ENCODE measurements at regions not wholly inside any gene's neighbourhood (a gene's known extent, or its start where the extent isn't known, plus 50 kb on each side); places are given as distances from the start of the nearest gene placed in this dataset.

- Histone ChIP-seq H3K4me3 (ENCODE audit: low read length in 3 of 3) (no peak overlapping the region), H3K27ac (ENCODE audit: low read depth, low read length) (no peak overlapping the region), H3K36me3 (ENCODE audit: control insufficient read depth in 3 of 3, insufficient read depth in 3 of 3, low read length in 3 of 3) (no peaks in the 10 kb centered on the region), H3K9me3 (ENCODE audit: control insufficient read depth in 3 of 3, low read length in 3 of 3) (no peaks in the 10 kb centered on the region), H3K27me3 (ENCODE audit: control insufficient read depth in 3 of 3, insufficient read depth in 3 of 3, low read length in 3 of 3) (peaks cover 0 to 10% (median 0%) of the 10 kb centered on the region in 3 donors), H3K4me1 (ENCODE audit: control insufficient read depth in 3 of 3, insufficient read depth in 3 of 3, low read length in 3 of 3) (peaks cover 3 to 5% (median 5%) of the 10 kb centered on the region in 3 donors), H3K9ac (ENCODE audit: low read depth in 1 of 3, low read length in 3 of 3) (no peak overlapping the region)
Measured at GRCh38 chr15:100727291-100727851, 125.0 kb downstream of the ASB7 start.

- Histone ChIP-seq H3K27ac (ENCODE audit: low read depth, low read length) (no peak overlapping the region), H3K36me3 (ENCODE audit: control insufficient read depth in 3 of 3, insufficient read depth in 3 of 3, low read length in 3 of 3) (no peaks in the 10 kb centered on the region), H3K4me3 (ENCODE audit: low read length in 3 of 3) (no peak overlapping the region), H3K9me3 (ENCODE audit: control insufficient read depth in 3 of 3, low read length in 3 of 3) (no peaks in the 10 kb centered on the region), H3K4me1 (ENCODE audit: control insufficient read depth in 3 of 3, insufficient read depth in 3 of 3, low read length in 3 of 3) (peaks cover 9 to 14% (median 11%) of the 10 kb centered on the region in 3 donors), H3K9ac (ENCODE audit: low read depth in 1 of 3, low read length in 3 of 3) (no peak overlapping the region), H3K27me3 (ENCODE audit: control insufficient read depth in 3 of 3, insufficient read depth in 3 of 3, low read length in 3 of 3) (peaks cover 0 to 10% (median 0%) of the 10 kb centered on the region in 3 donors)
Measured at GRCh38 chr15:100728371-100729201, 126.2 kb downstream of the ASB7 start.

GRCh38 chr15:100729461-100729860, 127.1 kb downstream of the ASB7 start:
- H3K4me1 ChIP-seq (ENCODE audit: control insufficient read depth in 3 of 3, insufficient read depth in 3 of 3, low read length in 3 of 3): peaks cover 9 to 14% (median 11%) of the 10 kb centered on the region in 3 donors

GRCh38 chr15:100730129-100730528, 127.7 kb downstream of the ASB7 start:
- Histone ChIP-seq H3K4me3 (ENCODE audit: low read length in 3 of 3) (no peak overlapping the region), H3K4me1 (ENCODE audit: control insufficient read depth in 3 of 3, insufficient read depth in 3 of 3, low read length in 3 of 3) (peaks cover 9 to 14% (median 10%) of the 10 kb centered on the region in 3 donors), H3K27me3 (ENCODE audit: control insufficient read depth in 3 of 3, insufficient read depth in 3 of 3, low read length in 3 of 3) (peaks cover 0 to 10% (median 0%) of the 10 kb centered on the region in 3 donors), H3K27ac (ENCODE audit: low read depth, low read length) (no peak overlapping the region), H3K36me3 (ENCODE audit: control insufficient read depth in 3 of 3, insufficient read depth in 3 of 3, low read length in 3 of 3) (no peaks in the 10 kb centered on the region), H3K9ac (ENCODE audit: low read depth in 1 of 3, low read length in 3 of 3) (no peak overlapping the region), H3K9me3 (ENCODE audit: control insufficient read depth in 3 of 3, low read length in 3 of 3) (no peaks in the 10 kb centered on the region)

More at GRCh38 chr15:100729461-100729860, 127.1 kb downstream of the ASB7 start:
- H3K27ac ChIP-seq (ENCODE audit: low read depth, low read length): no peak overlapping the region
- H3K27me3 ChIP-seq (ENCODE audit: control insufficient read depth in 3 of 3, insufficient read depth in 3 of 3, low read length in 3 of 3): peaks cover 0 to 10% (median 0%) of the 10 kb centered on the region in 3 donors
- H3K9me3 ChIP-seq (ENCODE audit: control insufficient read depth in 3 of 3, low read length in 3 of 3): no peaks in the 10 kb centered on the region
- no peak overlapping the region for H3K9ac ChIP-seq (ENCODE audit: low read depth in 1 of 3, low read length in 3 of 3)
- H3K4me3 ChIP-seq (ENCODE audit: low read length in 3 of 3): no peak overlapping the region
- H3K36me3 ChIP-seq (ENCODE audit: control insufficient read depth in 3 of 3, insufficient read depth in 3 of 3, low read length in 3 of 3): no peaks in the 10 kb centered on the region

- Histone ChIP-seq H3K9ac (ENCODE audit: low read depth in 1 of 3, low read length in 3 of 3) (no peak overlapping the region), H3K4me1 (ENCODE audit: control insufficient read depth in 3 of 3, insufficient read depth in 3 of 3, low read length in 3 of 3) (peaks cover 6 to 14% (median 6%) of the 10 kb centered on the region in 3 donors), H3K27ac (ENCODE audit: low read depth, low read length) (no peak overlapping the region), H3K36me3 (ENCODE audit: control insufficient read depth in 3 of 3, insufficient read depth in 3 of 3, low read length in 3 of 3) (no peaks in the 10 kb centered on the region), H3K27me3 (ENCODE audit: control insufficient read depth in 3 of 3, insufficient read depth in 3 of 3, low read length in 3 of 3) (peaks cover 0 to 10% (median 0%) of the 10 kb centered on the region in 3 donors), H3K4me3 (ENCODE audit: low read length in 3 of 3) (no peak overlapping the region), H3K9me3 (ENCODE audit: control insufficient read depth in 3 of 3, low read length in 3 of 3) (no peaks in the 10 kb centered on the region)
Measured at GRCh38 chr15:100730655-100731266, 128.4 kb downstream of the ASB7 start.

GRCh38 chr15:100731267-100732152, 129.1 kb downstream of the ASB7 start:
- Histone ChIP-seq H3K27me3 (ENCODE audit: control insufficient read depth in 3 of 3, insufficient read depth in 3 of 3, low read length in 3 of 3) (peaks cover 0 to 10% (median 0%) of the 10 kb centered on the region in 3 donors), H3K4me1 (ENCODE audit: control insufficient read depth in 3 of 3, insufficient read depth in 3 of 3, low read length in 3 of 3) (peaks cover 6 to 14% (median 6%) of the 10 kb centered on the region in 3 donors), H3K9me3 (ENCODE audit: control insufficient read depth in 3 of 3, low read length in 3 of 3) (no peaks in the 10 kb centered on the region), H3K27ac (ENCODE audit: low read depth, low read length) (no peak overlapping the region), H3K36me3 (ENCODE audit: control insufficient read depth in 3 of 3, insufficient read depth in 3 of 3, low read length in 3 of 3) (no peaks in the 10 kb centered on the region), H3K4me3 (ENCODE audit: low read length in 3 of 3) (no peak overlapping the region), H3K9ac (ENCODE audit: low read depth in 1 of 3, low read length in 3 of 3) (no peak overlapping the region)

GRCh38 chr15:100732211-100733055, 130.0 kb downstream of the ASB7 start:
- Histone ChIP-seq H3K4me3 (ENCODE audit: low read length in 3 of 3) (no peak overlapping the region), H3K4me1 (ENCODE audit: control insufficient read depth in 3 of 3, insufficient read depth in 3 of 3, low read length in 3 of 3) (peaks cover 6 to 14% (median 6%) of the 10 kb centered on the region in 3 donors), H3K27ac (ENCODE audit: low read depth, low read length) (peak overlapping the region; percentile 51), H3K36me3 (ENCODE audit: control insufficient read depth in 3 of 3, insufficient read depth in 3 of 3, low read length in 3 of 3) (no peaks in the 10 kb centered on the region), H3K9ac (ENCODE audit: low read depth in 1 of 3, low read length in 3 of 3) (no peak overlapping the region), H3K9me3 (ENCODE audit: control insufficient read depth in 3 of 3, low read length in 3 of 3) (no peaks in the 10 kb centered on the region), H3K27me3 (ENCODE audit: control insufficient read depth in 3 of 3, insufficient read depth in 3 of 3, low read length in 3 of 3) (peaks cover 0 to 7% (median 0%) of the 10 kb centered on the region in 3 donors)

GRCh38 chr15:100733101-100733842, 130.9 kb downstream of the ASB7 start:
- Histone ChIP-seq H3K4me1 (ENCODE audit: control insufficient read depth in 3 of 3, insufficient read depth in 3 of 3, low read length in 3 of 3) (peaks cover 6 to 14% (median 6%) of the 10 kb centered on the region in 3 donors), H3K9me3 (ENCODE audit: control insufficient read depth in 3 of 3, low read length in 3 of 3) (no peaks in the 10 kb centered on the region), H3K9ac (ENCODE audit: low read depth in 1 of 3, low read length in 3 of 3) (no peak overlapping the region), H3K4me3 (ENCODE audit: low read length in 3 of 3) (no peak overlapping the region), H3K36me3 (ENCODE audit: control insufficient read depth in 3 of 3, insufficient read depth in 3 of 3, low read length in 3 of 3) (no peaks in the 10 kb centered on the region), H3K27ac (ENCODE audit: low read depth, low read length) (peak overlapping the region; percentile 51), H3K27me3 (ENCODE audit: control insufficient read depth in 3 of 3, insufficient read depth in 3 of 3, low read length in 3 of 3) (peaks cover 0 to 7% (median 0%) of the 10 kb centered on the region in 3 donors)
